HUES48 (cell line): ENCODE measurements at regions not wholly inside any gene's neighbourhood (a gene's known extent, or its start where the extent isn't known, plus 50 kb on each side); places are given as distances from the start of the nearest gene placed in this dataset.

ENCODE experiments used
- H3K27ac ChIP-seq: one replicate; pipeline ENCODE4 v1.7.0; 2013; ENCODE audit warnings: low read depth, low read length, inconsistent platforms
- H3K27me3 ChIP-seq: 2 replicates; pipeline ENCODE4 v1.6.1; 2013; ENCODE audit warnings: mild to moderate bottlenecking, low read length; ENCODE audit not compliant: control insufficient read depth, insufficient read depth
- H3K36me3 ChIP-seq: 2 replicates; pipeline ENCODE4 v1.6.1; 2013; ENCODE audit warnings: low read length; ENCODE audit not compliant: control insufficient read depth, insufficient read depth
- H3K4me1 ChIP-seq: 2 replicates; pipeline ENCODE4 v1.6.1; 2013; ENCODE audit warnings: mild to moderate bottlenecking, low read length; ENCODE audit not compliant: control insufficient read depth, insufficient read depth
- H3K4me3 ChIP-seq: 2 replicates; pipeline ENCODE4 v1.5.1; 2013; ENCODE audit warnings: mild to moderate bottlenecking, low read depth, low read length
- H3K9ac ChIP-seq: 2 replicates; pipeline ENCODE4 v1.6.1; 2013; ENCODE audit warnings: mild to moderate bottlenecking, low read depth, low read length, moderate library complexity
- H3K9me3 ChIP-seq: 2 replicates; pipeline ENCODE4 v1.6.1; 2013; ENCODE audit warnings: low read length; ENCODE audit not compliant: control insufficient read depth, insufficient read depth

- no peaks in the 10 kb centered on the region for H3K4me1 ChIP-seq
- H3K27ac ChIP-seq: no peak overlapping the region
- no peak overlapping the region for H3K9ac ChIP-seq
- H3K36me3 ChIP-seq: no peaks in the 10 kb centered on the region
- H3K4me3 ChIP-seq: no peak overlapping the region
- no peaks in the 10 kb centered on the region for H3K9me3 ChIP-seq
- H3K27me3 ChIP-seq: no peaks in the 10 kb centered on the region
Observed at GRCh38 chr2:226211439-226211838, 588.2 kb downstream of the IRS1 start.

- Histone ChIP-seq H3K4me1 (no peaks in the 10 kb centered on the region), H3K27ac (no peak overlapping the region), H3K27me3 (no peaks in the 10 kb centered on the region), H3K36me3 (no peaks in the 10 kb centered on the region), H3K9ac (no peak overlapping the region), H3K9me3 (no peaks in the 10 kb centered on the region), H3K4me3 (no peak overlapping the region)
Observed at GRCh38 chr2:226208726-226209125, 590.9 kb downstream of the IRS1 start.

- no peak overlapping the region for H3K4me3 ChIP-seq
- no peak overlapping the region for H3K9ac ChIP-seq
- no peaks in the 10 kb centered on the region for H3K4me1 ChIP-seq
- H3K27me3 ChIP-seq: no peaks in the 10 kb centered on the region
- H3K36me3 ChIP-seq: no peaks in the 10 kb centered on the region
- H3K9me3 ChIP-seq: no peaks in the 10 kb centered on the region
- no peak overlapping the region for H3K27ac ChIP-seq
Observed at GRCh38 chr2:226207671-226208070, 591.9 kb downstream of the IRS1 start.

GRCh38 chr2:226199555-226199954, 600.1 kb downstream of the IRS1 start:
- Histone ChIP-seq H3K27ac (no peak overlapping the region), H3K4me1 (no peaks in the 10 kb centered on the region), H3K9me3 (no peaks in the 10 kb centered on the region), H3K4me3 (no peak overlapping the region), H3K27me3 (no peaks in the 10 kb centered on the region), H3K36me3 (no peaks in the 10 kb centered on the region), H3K9ac (no peak overlapping the region)

GRCh38 chr2:226198956-226199355, 600.7 kb downstream of the IRS1 start:
- H3K9ac ChIP-seq: no peak overlapping the region
- H3K27me3 ChIP-seq: no peaks in the 10 kb centered on the region
- H3K36me3 ChIP-seq: no peaks in the 10 kb centered on the region
- H3K4me3 ChIP-seq: no peak overlapping the region
- no peaks in the 10 kb centered on the region for H3K9me3 ChIP-seq
- no peaks in the 10 kb centered on the region for H3K4me1 ChIP-seq
- no peak overlapping the region for H3K27ac ChIP-seq

GRCh38 chr2:226190479-226191252, 609.0 kb downstream of the IRS1 start:
- H3K27ac ChIP-seq: no peak overlapping the region
- no peak overlapping the region for H3K9ac ChIP-seq
- H3K36me3 ChIP-seq: no peaks in the 10 kb centered on the region
- no peaks in the 10 kb centered on the region for H3K9me3 ChIP-seq
- no peaks in the 10 kb centered on the region for H3K27me3 ChIP-seq
- peaks cover 6% of the 10 kb centered on the region; the same call in 1 of the 2 replicates for H3K4me1 ChIP-seq
- no peak overlapping the region for H3K4me3 ChIP-seq

- no peaks in the 10 kb centered on the region for H3K27me3 ChIP-seq
- no peak overlapping the region for H3K27ac ChIP-seq
- H3K36me3 ChIP-seq: no peaks in the 10 kb centered on the region
- H3K9ac ChIP-seq: no peak overlapping the region
- H3K9me3 ChIP-seq: no peaks in the 10 kb centered on the region
- no peak overlapping the region for H3K4me3 ChIP-seq
- peaks cover 20% of the 10 kb centered on the region for H3K4me1 ChIP-seq
Observed at GRCh38 chr2:226189061-226189460, 610.6 kb downstream of the IRS1 start.

- Histone ChIP-seq H3K9ac (no peak overlapping the region), H3K9me3 (no peaks in the 10 kb centered on the region), H3K4me3 (no peak overlapping the region), H3K4me1 (peaks cover 20% of the 10 kb centered on the region), H3K27ac (no peak overlapping the region), H3K36me3 (no peaks in the 10 kb centered on the region), H3K27me3 (no peaks in the 10 kb centered on the region)
Observed at GRCh38 chr2:226187616-226188015, 612.0 kb downstream of the IRS1 start.

GRCh38 chr2:226187156-226187555, 612.5 kb downstream of the IRS1 start:
- Histone ChIP-seq H3K9me3 (no peaks in the 10 kb centered on the region), H3K36me3 (no peaks in the 10 kb centered on the region), H3K27ac (no peak overlapping the region), H3K27me3 (no peaks in the 10 kb centered on the region), H3K4me3 (no peak overlapping the region), H3K9ac (no peak overlapping the region), H3K4me1 (peaks cover 20% of the 10 kb centered on the region)

- H3K36me3 ChIP-seq: no peaks in the 10 kb centered on the region
- peaks cover 20% of the 10 kb centered on the region for H3K4me1 ChIP-seq
- no peak overlapping the region for H3K4me3 ChIP-seq
- H3K9me3 ChIP-seq: no peaks in the 10 kb centered on the region
- H3K27ac ChIP-seq: peak overlapping the region; percentile 37
- no peak overlapping the region for H3K9ac ChIP-seq
- H3K27me3 ChIP-seq: no peaks in the 10 kb centered on the region
Observed at GRCh38 chr2:226185616-226186211, 613.9 kb downstream of the IRS1 start.

- H3K4me3 ChIP-seq: peak overlapping the region; percentile 15; the same call in 1 of the 2 replicates
- H3K27me3 ChIP-seq: no peaks in the 10 kb centered on the region
- H3K9ac ChIP-seq: no peak overlapping the region
- peak overlapping the region; percentile 37 for H3K27ac ChIP-seq
- peaks cover 20% of the 10 kb centered on the region for H3K4me1 ChIP-seq
- H3K36me3 ChIP-seq: no peaks in the 10 kb centered on the region
- H3K9me3 ChIP-seq: no peaks in the 10 kb centered on the region
Observed at GRCh38 chr2:226184940-226185615, 614.5 kb downstream of the IRS1 start.
